KOPT-K1 (cell line): ENCODE measurements at regions not wholly inside any gene's neighbourhood (a gene's known extent, or its start where the extent isn't known, plus 50 kb on each side); places are given as distances from the start of the nearest gene placed in this dataset.

ENCODE experiments used
- H3K27ac ChIP-seq: fragments of 200-600 bp; sonication (generic); 2 replicates; pipeline ENCODE4 v1.5.1; 2016; ENCODE audit warnings: antibody characterized with exemption, mild to moderate bottlenecking, low read depth, low read length; ENCODE audit not compliant: poor library complexity, severe bottlenecking
- H3K36me3 ChIP-seq: fragments of 200-600 bp; sonication (generic); 2 replicates; pipeline ENCODE4 v1.5.1; 2017; ENCODE audit warnings: antibody characterized with exemption, mild to moderate bottlenecking, low read length, moderate library complexity; ENCODE audit not compliant: insufficient read depth
- H3K9me3 ChIP-seq: fragments of 200-600 bp; sonication (generic); 2 replicates; pipeline ENCODE4 v1.5.1; 2017; ENCODE audit warnings: antibody characterized with exemption, low read length, mild to moderate bottlenecking; ENCODE audit not compliant: insufficient read depth, poor library complexity, severe bottlenecking

GRCh38 chr17:77388384-77389306, 247.9 kb downstream of the SEC14L1 start:
- Histone ChIP-seq H3K27ac (peak overlapping the region; percentile 84), H3K9me3 (no peaks in the 10 kb centered on the region), H3K36me3 (no peaks in the 10 kb centered on the region)

- Histone ChIP-seq H3K9me3 (no peaks in the 10 kb centered on the region), H3K27ac (peak overlapping the region; percentile 84), H3K36me3 (no peaks in the 10 kb centered on the region)
Measured at GRCh38 chr17:77390870-77391269, 250.1 kb downstream of the SEC14L1 start.

GRCh38 chr17:77391668-77392375, 251.1 kb downstream of the SEC14L1 start:
- H3K27ac ChIP-seq: peak overlapping the region; percentile 44
- H3K9me3 ChIP-seq: no peaks in the 10 kb centered on the region
- no peaks in the 10 kb centered on the region for H3K36me3 ChIP-seq

GRCh38 chr17:77392376-77393273, 251.9 kb downstream of the SEC14L1 start:
- Histone ChIP-seq H3K9me3 (no peaks in the 10 kb centered on the region), H3K36me3 (no peaks in the 10 kb centered on the region), H3K27ac (peak overlapping the region; percentile 44)

GRCh38 chr17:77393274-77393600, 252.5 kb downstream of the SEC14L1 start:
- H3K9me3 ChIP-seq: no peaks in the 10 kb centered on the region
- no peaks in the 10 kb centered on the region for H3K36me3 ChIP-seq
- peak overlapping the region; percentile 44 for H3K27ac ChIP-seq

- Histone ChIP-seq H3K27ac (peak overlapping the region; percentile 6), H3K9me3 (no peaks in the 10 kb centered on the region), H3K36me3 (no peaks in the 10 kb centered on the region)
Measured at GRCh38 chr17:77393867-77394539, 253.2 kb downstream of the SEC14L1 start.

- Histone ChIP-seq H3K27ac (peak overlapping the region; percentile 6), H3K9me3 (no peaks in the 10 kb centered on the region), H3K36me3 (no peaks in the 10 kb centered on the region)
Measured at GRCh38 chr17:77394540-77395295, 253.9 kb downstream of the SEC14L1 start.

GRCh38 chr17:77395501-77396048, 254.8 kb downstream of the SEC14L1 start:
- H3K36me3 ChIP-seq: no peaks in the 10 kb centered on the region
- H3K27ac ChIP-seq: no peak overlapping the region

GRCh38 chr17:77396610-77397009, 255.8 kb downstream of the SEC14L1 start:
- no peaks in the 10 kb centered on the region for H3K9me3 ChIP-seq
- no peaks in the 10 kb centered on the region for H3K36me3 ChIP-seq
- no peak overlapping the region for H3K27ac ChIP-seq

More at GRCh38 chr17:77395501-77396048, 254.8 kb downstream of the SEC14L1 start:
- no peaks in the 10 kb centered on the region for H3K9me3 ChIP-seq

GRCh38 chr17:77398274-77398673, 257.5 kb downstream of the SEC14L1 start:
- Histone ChIP-seq H3K36me3 (peaks cover 11% of the 10 kb centered on the region; the same call in 1 of the 2 replicates), H3K27ac (no peak overlapping the region), H3K9me3 (no peaks in the 10 kb centered on the region)

- H3K9me3 ChIP-seq: no peaks in the 10 kb centered on the region
Measured at GRCh38 chr17:77399319-77399957, 258.7 kb downstream of the SEC14L1 start.

GRCh38 chr17:77400445-77400870, 259.7 kb downstream of the SEC14L1 start:
- Histone ChIP-seq H3K9me3 (no peaks in the 10 kb centered on the region), H3K27ac (peak overlapping the region; percentile 74), H3K36me3 (peaks cover 11% of the 10 kb centered on the region; the same call in 1 of the 2 replicates)

More at GRCh38 chr17:77399319-77399957, 258.7 kb downstream of the SEC14L1 start:
- Histone ChIP-seq H3K36me3 (peaks cover 11% of the 10 kb centered on the region; the same call in 1 of the 2 replicates), H3K27ac (peak overlapping the region; percentile 74)

GRCh38 chr17:77402159-77402731, 261.5 kb downstream of the SEC14L1 start:
- Histone ChIP-seq H3K9me3 (no peaks in the 10 kb centered on the region), H3K36me3 (peaks cover 11% of the 10 kb centered on the region; the same call in 1 of the 2 replicates), H3K27ac (peak overlapping the region; percentile 88)
